ENCODE measurements at regions not wholly inside any gene's neighbourhood (a gene's known extent, or its start where the extent isn't known, plus 50 kb on each side); places are given as distances from the start of the nearest gene placed in this dataset.

DNA sequence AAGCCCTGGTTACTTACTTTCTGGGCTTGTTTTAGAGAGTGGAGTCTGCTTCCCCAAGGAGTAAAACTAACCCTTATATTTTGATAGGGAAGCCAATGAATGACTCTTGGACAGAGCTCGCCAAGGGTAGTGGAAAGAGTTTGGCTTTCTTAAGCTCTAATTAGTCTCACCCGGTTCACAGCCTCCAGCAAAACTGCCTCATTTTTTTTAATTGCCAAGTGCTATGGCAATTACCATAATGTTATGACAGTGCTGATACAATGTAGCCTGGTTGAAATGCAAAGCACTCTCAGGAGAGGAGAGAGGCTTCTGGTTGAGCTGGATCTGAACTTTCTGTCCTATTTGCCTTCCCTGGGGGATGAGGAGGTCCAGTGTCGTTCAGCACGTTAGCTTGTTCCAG, 376.1 kb upstream of the CHRM2 start:
- Mint-ChIP-seq H3K4me3 (ENCODE audit: unreplicated experiment) (no peak overlapping the region), H3K9me3 (ENCODE audit: unreplicated experiment) (no peaks in the 10 kb centered on the region), H3K4me1 (ENCODE audit: low read depth, unreplicated experiment) (no peaks in the 10 kb centered on the region), H3K27ac (ENCODE audit: unreplicated experiment) (no peak overlapping the region), H3K27me3 (ENCODE audit: insufficient read depth, unreplicated experiment) (no peaks in the 10 kb centered on the region), H3K36me3 (ENCODE audit: insufficient read depth, unreplicated experiment) (no peaks in the 10 kb centered on the region)
- TF ChIP-seq, protein P1, sequence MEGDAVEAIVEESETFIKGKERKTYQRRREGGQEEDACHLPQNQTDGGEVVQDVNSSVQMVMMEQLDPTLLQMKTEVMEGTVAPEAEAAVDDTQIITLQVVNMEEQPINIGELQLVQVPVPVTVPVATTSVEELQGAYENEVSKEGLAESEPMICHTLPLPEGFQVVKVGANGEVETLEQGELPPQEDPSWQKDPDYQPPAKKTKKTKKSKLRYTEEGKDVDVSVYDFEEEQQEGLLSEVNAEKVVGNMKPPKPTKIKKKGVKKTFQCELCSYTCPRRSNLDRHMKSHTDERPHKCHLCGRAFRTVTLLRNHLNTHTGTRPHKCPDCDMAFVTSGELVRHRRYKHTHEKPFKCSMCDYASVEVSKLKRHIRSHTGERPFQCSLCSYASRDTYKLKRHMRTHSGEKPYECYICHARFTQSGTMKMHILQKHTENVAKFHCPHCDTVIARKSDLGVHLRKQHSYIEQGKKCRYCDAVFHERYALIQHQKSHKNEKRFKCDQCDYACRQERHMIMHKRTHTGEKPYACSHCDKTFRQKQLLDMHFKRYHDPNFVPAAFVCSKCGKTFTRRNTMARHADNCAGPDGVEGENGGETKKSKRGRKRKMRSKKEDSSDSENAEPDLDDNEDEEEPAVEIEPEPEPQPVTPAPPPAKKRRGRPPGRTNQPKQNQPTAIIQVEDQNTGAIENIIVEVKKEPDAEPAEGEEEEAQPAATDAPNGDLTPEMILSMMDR (IDR thresholded peaks at IDR 0.05; ENCODE audit: insufficient read depth in 1 of 2, low read depth in 1 of 2, low read length in 1 of 2, severe bottlenecking in 1 of 2, unreplicated experiment in 1 of 2) = no peak
- no peak overlapping the region for H3K4me3 ChIP-seq (ENCODE audit: low read depth, low read length)
- H3K27me3 ChIP-seq (replicated peaks; ENCODE audit: control insufficient read depth, insufficient read depth, low read length) = no peaks in the 10 kb centered on the region
- intact Hi-C loops (cut with micrococcal nuclease; ENCODE audit: unreplicated experiment) = no loop called here
- no peaks in the 10 kb centered on the region for H3K9me3 ChIP-seq
- ChIA-PET CTCF (no interaction called here), POLR2A (no interaction called here)
- H3K4me1 ChIP-seq = no peaks in the 10 kb centered on the region
- H3K36me3 ChIP-seq (ENCODE audit: control insufficient read depth, insufficient read depth, low read length) = no peaks in the 10 kb centered on the region
- no TSS peak for BruUV-seq (replicated peaks)
- no peak for DNase-seq

DNA sequence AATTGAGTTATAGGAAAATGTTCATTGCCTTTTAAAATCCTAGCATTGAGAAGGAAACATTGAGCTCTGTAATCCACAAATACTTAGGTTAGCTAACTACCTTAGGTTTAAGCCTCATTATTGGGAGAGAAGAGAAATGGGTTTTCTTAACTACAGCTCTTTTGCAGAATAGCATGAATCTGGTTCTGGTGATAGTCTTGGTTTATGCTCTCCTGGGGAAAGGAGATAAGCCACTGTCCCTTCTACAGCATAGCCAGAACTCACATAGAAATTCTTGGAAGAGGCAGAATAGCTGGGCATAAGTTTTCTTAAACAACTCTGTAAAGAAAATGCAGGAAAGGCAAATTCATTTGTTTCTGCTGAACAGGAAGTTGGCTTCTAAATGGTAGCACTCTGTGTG, 378.6 kb upstream of the CHRM2 start:
- ChIA-PET POLR2A (no interaction called here), CTCF (no interaction called here)
- Mint-ChIP-seq H3K27me3 (ENCODE audit: insufficient read depth, unreplicated experiment) (no peaks in the 10 kb centered on the region), H3K4me1 (ENCODE audit: low read depth, unreplicated experiment) (no peaks in the 10 kb centered on the region), H3K9me3 (ENCODE audit: unreplicated experiment) (no peaks in the 10 kb centered on the region), H3K27ac (ENCODE audit: unreplicated experiment) (no peak overlapping the region), H3K36me3 (ENCODE audit: insufficient read depth, unreplicated experiment) (no peaks in the 10 kb centered on the region), H3K4me3 (ENCODE audit: unreplicated experiment) (no peak overlapping the region)
- intact Hi-C loops (cut with micrococcal nuclease; ENCODE audit: unreplicated experiment) = no loop called here
- no peaks in the 10 kb centered on the region for H3K9me3 ChIP-seq
- no TSS peak for BruUV-seq (replicated peaks)
- no peaks in the 10 kb centered on the region for H3K4me1 ChIP-seq
- DNase-seq = no peak
- TF ChIP-seq, protein P1 (IDR thresholded peaks at IDR 0.05; ENCODE audit: insufficient read depth in 1 of 2, low read depth in 1 of 2, low read length in 1 of 2, severe bottlenecking in 1 of 2, unreplicated experiment in 1 of 2) = no peak
- H3K4me3 ChIP-seq (ENCODE audit: low read depth, low read length) = no peak overlapping the region
- H3K27me3 ChIP-seq (replicated peaks; ENCODE audit: control insufficient read depth, insufficient read depth, low read length) = no peaks in the 10 kb centered on the region
- no peaks in the 10 kb centered on the region for H3K36me3 ChIP-seq (ENCODE audit: control insufficient read depth, insufficient read depth, low read length)

DNA sequence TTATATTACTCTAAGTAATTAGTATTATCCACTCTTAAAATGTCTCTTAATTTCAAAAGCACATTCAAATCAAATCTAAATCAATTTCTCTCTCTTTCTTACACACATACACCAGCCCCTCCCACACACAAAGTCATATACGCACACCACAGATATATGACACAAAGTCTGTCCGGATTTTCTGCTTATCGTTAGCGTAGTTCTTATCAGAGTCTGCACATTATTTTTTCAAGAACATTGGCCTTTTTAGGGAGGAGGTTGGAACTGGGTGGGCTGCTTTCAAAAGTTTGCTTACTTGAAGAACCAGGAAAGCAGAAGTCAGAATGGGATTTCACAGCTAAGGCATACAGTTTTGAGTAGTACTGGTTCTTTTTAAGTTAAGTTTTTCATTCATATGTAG, 387.6 kb upstream of the CHRM2 start:
- H3K27me3 Mint-ChIP-seq (ENCODE audit: insufficient read depth, unreplicated experiment) = peaks cover 5% of the 10 kb centered on the region
- intact Hi-C loops (cut with micrococcal nuclease; ENCODE audit: unreplicated experiment) = no loop called here
- BruUV-seq (replicated peaks) = no TSS peak
- no peaks in the 10 kb centered on the region for H3K4me1 Mint-ChIP-seq (ENCODE audit: low read depth, unreplicated experiment)
- H3K4me3 Mint-ChIP-seq (ENCODE audit: unreplicated experiment) = no peak overlapping the region
- H3K4me1 ChIP-seq = no peaks in the 10 kb centered on the region
- CTCF ChIA-PET = no interaction called here
- no peaks in the 10 kb centered on the region for H3K9me3 Mint-ChIP-seq (ENCODE audit: unreplicated experiment)
- TF ChIP-seq, protein P1 (IDR thresholded peaks at IDR 0.05; ENCODE audit: insufficient read depth in 1 of 2, low read depth in 1 of 2, low read length in 1 of 2, severe bottlenecking in 1 of 2, unreplicated experiment in 1 of 2) = no peak
- POLR2A ChIA-PET = no interaction called here
- no peaks in the 10 kb centered on the region for H3K36me3 ChIP-seq (ENCODE audit: control insufficient read depth, insufficient read depth, low read length)
- no peaks in the 10 kb centered on the region for H3K9me3 ChIP-seq
- H3K36me3 Mint-ChIP-seq (ENCODE audit: insufficient read depth, unreplicated experiment) = no peaks in the 10 kb centered on the region
- no peak overlapping the region for H3K4me3 ChIP-seq (ENCODE audit: low read depth, low read length)
- no peak for DNase-seq
- no peak overlapping the region for H3K27ac Mint-ChIP-seq (ENCODE audit: unreplicated experiment)
- no peaks in the 10 kb centered on the region for H3K27me3 ChIP-seq (replicated peaks; ENCODE audit: control insufficient read depth, insufficient read depth, low read length)
